IMR-90 (cell line): ENCODE measurements at regions not wholly inside any gene's neighbourhood (a gene's known extent, or its start where the extent isn't known, plus 50 kb on each side); places are given as distances from the start of the nearest gene placed in this dataset.

ENCODE experiments used
- ATAC-seq: fragments of 200-7000 bp; cut with Tn5 transposase; 2 replicates; pipeline ENCODE4 v1.9.1; 2020; ENCODE audit warnings: low read depth, mild to moderate bottlenecking, moderate library complexity
- BruUV-seq: library from RNA; stranded (reverse); fragments of 400-500 nt; replicated peaks from 2 replicates; lab custom pipeline; 2021; lab: Mats Ljungman, UMichigan
- CTCF ChIA-PET: fragments of 300-600 bp; formaldehyde crosslinking; extraction: SDS; loops from one replicate; lab custom pipeline; 2021; ENCODE audit warnings: antibody characterized with exemption; lab: Yijun Ruan, JAX
- POLR2A ChIA-PET: fragments of 300-600 bp; sonication (Branson Sonifier 250); formaldehyde crosslinking; loops from one replicate; lab custom pipeline; 2022; ENCODE audit warnings: antibody characterized with exemption; ENCODE audit not compliant: unreplicated experiment; lab: Charles Lee
- DNase-seq: peaks from one replicate; pipeline ENCODE4 v3.0.0; 2013
- H2AFZ ChIP-seq: replicated peaks from 2 replicates; pipeline ENCODE3; 2013; ENCODE audit warnings: low read length, mild to moderate bottlenecking; ENCODE audit not compliant: poor library complexity
- H2AK5ac ChIP-seq: 2 replicates; pipeline ENCODE4 v1.6.1; 2013; ENCODE audit warnings: low read depth, low read length, inconsistent platforms
- H2AK9ac ChIP-seq: replicated peaks from 2 replicates; pipeline ENCODE3; 2013; ENCODE audit warnings: mild to moderate bottlenecking, low read depth, low read length, moderate library complexity; ENCODE audit not compliant: poor library complexity
- H2BK120ac ChIP-seq: 2 replicates; pipeline ENCODE4 v1.6.1; 2013; ENCODE audit warnings: low read depth, low read length, inconsistent platforms
- H2BK15ac ChIP-seq: 3 replicates; pipeline ENCODE4 v1.6.1; 2013; ENCODE audit warnings: low read depth, low read length, inconsistent platforms
- H2BK20ac ChIP-seq: 2 replicates; pipeline ENCODE4 v1.6.1; 2013; ENCODE audit warnings: low read depth, mild to moderate bottlenecking, inconsistent platforms, low read length, moderate library complexity
- H2BK5ac ChIP-seq: 2 replicates; pipeline ENCODE4 v1.6.1; 2013; ENCODE audit warnings: mild to moderate bottlenecking, low read depth, low read length, inconsistent platforms; ENCODE audit not compliant: poor library complexity, severe bottlenecking
- H3K14ac ChIP-seq: replicated peaks from 2 replicates; pipeline ENCODE4 v1.6.1; 2013; ENCODE audit warnings: low read depth, low read length, inconsistent platforms
- H3K18ac ChIP-seq: 2 replicates; pipeline ENCODE4 v1.6.1; 2013; ENCODE audit warnings: low read depth, low read length, control low read depth
- H3K23ac ChIP-seq: 2 replicates; pipeline ENCODE4 v1.6.1; 2013; ENCODE audit warnings: low read depth, low read length, inconsistent platforms
- H3K27ac ChIP-seq: 2 replicates; pipeline ENCODE4 v1.5.1; 2013; ENCODE audit warnings: mild to moderate bottlenecking, control low read depth, low read length; ENCODE audit not compliant: insufficient read depth
- H3K27me3 ChIP-seq: 2 replicates; pipeline ENCODE4 v1.6.1; 2013; ENCODE audit warnings: low read length; ENCODE audit not compliant: control insufficient read depth, insufficient read depth
- H3K36me3 ChIP-seq: 2 replicates; pipeline ENCODE4 v1.6.1; 2013; ENCODE audit warnings: low read length, mixed read lengths; ENCODE audit not compliant: control insufficient read depth, insufficient read depth
- H3K4ac ChIP-seq: 2 replicates; pipeline ENCODE4 v1.6.1; 2013; ENCODE audit warnings: low read depth, low read length, inconsistent platforms
- H3K4me1 ChIP-seq: 2 replicates; pipeline ENCODE4 v1.6.1; 2013; ENCODE audit warnings: low read length, mixed read lengths; ENCODE audit not compliant: control insufficient read depth, insufficient read depth
- H3K4me2 ChIP-seq: 2 replicates; pipeline ENCODE4 v1.6.1; 2013; ENCODE audit warnings: low read depth, mild to moderate bottlenecking, control low read depth, low read length, moderate library complexity
- H3K4me3 ChIP-seq: 2 replicates; pipeline ENCODE4 v1.5.1; 2013; ENCODE audit warnings: low read depth, mild to moderate bottlenecking, control low read depth, low read length, moderate library complexity; ENCODE audit not compliant: insufficient read depth
- H3K56ac ChIP-seq: 2 replicates; pipeline ENCODE4 v1.6.1; 2013; ENCODE audit warnings: low read length, inconsistent platforms; ENCODE audit not compliant: insufficient read depth; ENCODE audit errors: extremely low read depth
- H3K79me1 ChIP-seq, 2 experiments: 2 replicates each; pipeline ENCODE4 v1.6.1; 2013; ENCODE audit warnings: low read length in 2 of 2, inconsistent platforms in 1 of 2, low read depth in 1 of 2
- H3K9ac ChIP-seq: 2 replicates; pipeline ENCODE4 v1.6.1; 2013; ENCODE audit warnings: low read depth, low read length, control low read depth
- H3K9me1 ChIP-seq: 2 replicates; pipeline ENCODE4 v1.6.1; 2013; ENCODE audit warnings: low read length, inconsistent platforms; ENCODE audit not compliant: insufficient read depth
- H3K9me3 ChIP-seq: 2 replicates; pipeline ENCODE4 v1.6.1; 2013; ENCODE audit warnings: low read length; ENCODE audit not compliant: control insufficient read depth, insufficient read depth
- H4K20me1 ChIP-seq: 2 replicates; pipeline ENCODE4 v1.6.1; 2013; ENCODE audit warnings: low read length, inconsistent platforms; ENCODE audit not compliant: insufficient read depth
- H4K5ac ChIP-seq: 2 replicates; pipeline ENCODE4 v1.6.1; 2013; ENCODE audit warnings: mild to moderate bottlenecking, low read depth, low read length, control low read depth
- H4K8ac ChIP-seq, 2 experiments: 2 replicates each; pipeline ENCODE4 v1.6.1; 2013; ENCODE audit warnings: low read depth in 2 of 2, low read length in 2 of 2, control low read depth in 1 of 2, inconsistent platforms in 1 of 2
- H4K91ac ChIP-seq: 2 replicates; pipeline ENCODE4 v1.6.1; 2013; ENCODE audit warnings: low read depth, low read length, inconsistent platforms; ENCODE audit not compliant: insufficient read depth
- BHLHE40 ChIP-seq: fragments of 150-350 bp; IDR thresholded peaks from 2 replicates; pipeline ENCODE4 v1.6.1; 2016; ENCODE audit warnings: mild to moderate bottlenecking, low read depth, low read length
- CEBPB ChIP-seq: IDR thresholded peaks from 2 replicates; pipeline ENCODE4 v1.6.1; 2012; ENCODE audit warnings: low read depth, low read length, improper control_type of control experiment
- CHD1 ChIP-seq: IDR thresholded peaks from 2 replicates; pipeline ENCODE4 v1.6.1; 2012; ENCODE audit warnings: low read depth, low read length, improper control_type of control experiment
- ELK1 ChIP-seq: fragments of 150-350 bp; IDR thresholded peaks from 2 replicates; pipeline ENCODE4 v1.6.1; 2016; ENCODE audit warnings: low read depth, mild to moderate bottlenecking, low read length, moderate library complexity, borderline replicate concordance
- FOS ChIP-seq: fragments of 150-350 bp; IDR thresholded peaks from 2 replicates; pipeline ENCODE4 v1.6.1; 2016; ENCODE audit warnings: low read depth, low read length
- MAFK ChIP-seq: IDR thresholded peaks from 2 replicates; pipeline ENCODE4 v1.6.1; 2012; ENCODE audit warnings: low read depth, low read length, improper control_type of control experiment
- MAZ ChIP-seq: IDR thresholded peaks from 2 replicates; pipeline ENCODE4 v1.6.1; 2012; ENCODE audit warnings: low read depth, mild to moderate bottlenecking, low read length, improper control_type of control experiment, moderate library complexity, borderline replicate concordance
- MXI1 ChIP-seq: IDR thresholded peaks from 2 replicates; pipeline ENCODE4 v1.6.1; 2012; ENCODE audit warnings: low read depth, mild to moderate bottlenecking, low read length, moderate library complexity, borderline replicate concordance
- NFE2L2 ChIP-seq: fragments of 150-350 bp; IDR thresholded peaks from 2 replicates; pipeline ENCODE4 v1.6.1; 2016; ENCODE audit warnings: low read depth, mild to moderate bottlenecking, low read length
- POLR2A ChIP-seq: IDR thresholded peaks from 2 replicates; pipeline ENCODE4 v1.6.1; 2012; ENCODE audit warnings: mild to moderate bottlenecking, low read depth, low read length
- RAD21 ChIP-seq: IDR thresholded peaks from 2 replicates; pipeline ENCODE4 v1.6.1; 2012; ENCODE audit warnings: low read length, improper control_type of control experiment
- RCOR1 ChIP-seq: IDR thresholded peaks from 2 replicates; pipeline ENCODE4 v1.6.1; 2012; ENCODE audit warnings: mild to moderate bottlenecking, low read length, improper control_type of control experiment; ENCODE audit not compliant: insufficient replicate concordance
- RFX5 ChIP-seq: IDR thresholded peaks from 2 replicates; pipeline ENCODE4 v1.8.0; 2012; ENCODE audit warnings: low read depth, mild to moderate bottlenecking, low read length, moderate library complexity
- SMC3 ChIP-seq: fragments of 150-350 bp; IDR thresholded peaks from 2 replicates; pipeline ENCODE4 v1.6.1; 2016; ENCODE audit warnings: low read depth, mild to moderate bottlenecking, antibody characterized with exemption, low read length, moderate library complexity
- WGBS, 2 experiments: methylation state at CpG; one replicate each; pipeline versions ENCODE4 v1.1.5 to v1.1.7; 2013; ENCODE audit warnings: missing lambda C conversion rate in 2 of 2; ENCODE audit not compliant: insufficient read length in 1 of 2; ENCODE audit errors: extremely low coverage in 2 of 2; 5-methylcytosine and 5-hydroxymethylcytosine counted together
- dilution Hi-C: fragments of 300-500 bp; cut with HindIII; formaldehyde crosslinking; loops from one replicate; pipeline ENCODE4 v1.14.3; 2018; ENCODE audit warnings: low sequenced_read_pairs; ENCODE audit not compliant: unreplicated experiment
- in situ Hi-C: fragments of 300-500 bp; cut with MboI; formaldehyde crosslinking; loops from 3 replicates; pipeline ENCODE4 v1.14.3; 2019; ENCODE audit warnings: low sequenced_read_pairs, inconsistent platforms, mixed read lengths
- intact Hi-C: fragments of 100-400 bp; cut with micrococcal nuclease; formaldehyde crosslinking; loops from 2 replicates; pipeline ENCODE4 v1.10.0; 2022
- TF ChIP-seq, protein P1 (sequence below): conservative IDR thresholded peaks from 2 replicates; pipeline ENCODE4 v1.5.1; 2012; ENCODE audit warnings: mild to moderate bottlenecking, low read depth, low read length, improper control_type of control experiment
- TF ChIP-seq, protein P2 (sequence below): fragments of 150-350 bp; IDR thresholded peaks from 2 replicates; pipeline ENCODE4 v1.6.1; 2017; ENCODE audit warnings: mild to moderate bottlenecking, antibody characterized with exemption, low read length, low read depth

DNA sequence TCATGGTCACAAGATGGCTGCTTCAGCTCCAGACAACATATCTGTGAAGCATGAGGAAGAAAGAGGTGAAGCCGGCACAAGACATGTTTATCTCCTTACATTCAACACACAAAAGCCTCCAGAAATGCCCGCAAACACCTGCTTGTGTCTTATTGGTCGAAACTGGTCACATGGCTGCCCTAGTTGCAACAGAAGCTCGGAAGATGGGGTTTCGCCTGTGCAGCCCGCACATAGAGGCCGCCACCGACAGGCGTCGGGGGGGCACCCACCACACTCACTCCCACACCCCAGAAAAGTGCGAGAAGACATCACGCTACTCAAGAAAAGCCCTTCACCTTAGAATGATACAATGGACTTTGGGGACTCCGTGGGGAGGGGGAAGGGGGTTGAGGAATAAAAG, 63.0 kb upstream of the MGMT start:
- H4K5ac ChIP-seq = no peak overlapping the region
- no peak overlapping the region for H2BK5ac ChIP-seq
- no peak overlapping the region for H2BK120ac ChIP-seq
- in situ Hi-C loops (no loop called here), intact Hi-C loops (no loop called here), dilution Hi-C loops (no loop called here)
- H3K9me1 ChIP-seq = no peaks in the 10 kb centered on the region
- no peak overlapping the region for H2BK15ac ChIP-seq
- no peaks in the 10 kb centered on the region for H3K27me3 ChIP-seq
- no peak overlapping the region for H3K4me2 ChIP-seq
- WGBS, 2 experiments = 57% methylated on average over 3 of the region's 13 CpGs; no CpG with 5 or more reads in 1 of the 2 experiments
- no TSS peak for BruUV-seq
- no peak overlapping the region for H2BK20ac ChIP-seq
- H4K20me1 ChIP-seq = no peaks in the 10 kb centered on the region
- ATAC-seq = no peak
- ChIA-PET CTCF (interaction anchor here (0.7 kb wide), 1 partner anchor 724 kb away, joined by 3 read pairs; no protein-coding TSS in a partner anchor), POLR2A (no interaction called here)
- no peak overlapping the region for H3K18ac ChIP-seq
- H3K79me1 ChIP-seq = no peaks in the 10 kb centered on the region
- no peak overlapping the region for H3K27ac ChIP-seq
- no peak overlapping the region for H2AFZ ChIP-seq
- no peak overlapping the region for H2AK5ac ChIP-seq
- no peak overlapping the region for H4K8ac ChIP-seq
- H3K4me3 ChIP-seq = no peak overlapping the region
- H3K4ac ChIP-seq = no peak overlapping the region
- no peak overlapping the region for H3K56ac ChIP-seq
- H3K14ac ChIP-seq = no peak overlapping the region
- H3K9me3 ChIP-seq = peaks cover 10% of the 10 kb centered on the region; the same call in 1 of the 2 replicates
- H3K9ac ChIP-seq = no peak overlapping the region
- no peaks in the 10 kb centered on the region for H3K4me1 ChIP-seq
- no peak overlapping the region for H2AK9ac ChIP-seq
- no peaks in the 10 kb centered on the region for H3K36me3 ChIP-seq
- H3K23ac ChIP-seq = no peak overlapping the region
- no peak overlapping the region for H4K91ac ChIP-seq
- DNase-seq = no peak
- TF ChIP-seq RCOR1 (no peak), MAFK (no peak), MXI1 (no peak), NFE2L2 (no peak), BHLHE40 (no peak), CHD1 (no peak), CEBPB (no peak), FOS (no peak), RFX5 (no peak), ELK1 (no peak), RAD21 (no peak), SMC3 (no peak), MAZ (no peak), POLR2A (no peak)
- TF ChIP-seq, protein P1, sequence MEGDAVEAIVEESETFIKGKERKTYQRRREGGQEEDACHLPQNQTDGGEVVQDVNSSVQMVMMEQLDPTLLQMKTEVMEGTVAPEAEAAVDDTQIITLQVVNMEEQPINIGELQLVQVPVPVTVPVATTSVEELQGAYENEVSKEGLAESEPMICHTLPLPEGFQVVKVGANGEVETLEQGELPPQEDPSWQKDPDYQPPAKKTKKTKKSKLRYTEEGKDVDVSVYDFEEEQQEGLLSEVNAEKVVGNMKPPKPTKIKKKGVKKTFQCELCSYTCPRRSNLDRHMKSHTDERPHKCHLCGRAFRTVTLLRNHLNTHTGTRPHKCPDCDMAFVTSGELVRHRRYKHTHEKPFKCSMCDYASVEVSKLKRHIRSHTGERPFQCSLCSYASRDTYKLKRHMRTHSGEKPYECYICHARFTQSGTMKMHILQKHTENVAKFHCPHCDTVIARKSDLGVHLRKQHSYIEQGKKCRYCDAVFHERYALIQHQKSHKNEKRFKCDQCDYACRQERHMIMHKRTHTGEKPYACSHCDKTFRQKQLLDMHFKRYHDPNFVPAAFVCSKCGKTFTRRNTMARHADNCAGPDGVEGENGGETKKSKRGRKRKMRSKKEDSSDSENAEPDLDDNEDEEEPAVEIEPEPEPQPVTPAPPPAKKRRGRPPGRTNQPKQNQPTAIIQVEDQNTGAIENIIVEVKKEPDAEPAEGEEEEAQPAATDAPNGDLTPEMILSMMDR = no peak
- TF ChIP-seq, protein P2, sequence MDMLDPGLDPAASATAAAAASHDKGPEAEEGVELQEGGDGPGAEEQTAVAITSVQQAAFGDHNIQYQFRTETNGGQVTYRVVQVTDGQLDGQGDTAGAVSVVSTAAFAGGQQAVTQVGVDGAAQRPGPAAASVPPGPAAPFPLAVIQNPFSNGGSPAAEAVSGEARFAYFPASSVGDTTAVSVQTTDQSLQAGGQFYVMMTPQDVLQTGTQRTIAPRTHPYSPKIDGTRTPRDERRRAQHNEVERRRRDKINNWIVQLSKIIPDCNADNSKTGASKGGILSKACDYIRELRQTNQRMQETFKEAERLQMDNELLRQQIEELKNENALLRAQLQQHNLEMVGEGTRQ = no peak
